HG03378 (cell line): ENCODE measurements at regions not wholly inside any gene's neighbourhood (a gene's known extent, or its start where the extent isn't known, plus 50 kb on each side); places are given as distances from the start of the nearest gene placed in this dataset.
A peak's percentile ranks its signal among the peaks of the same experiment; 100 is the strongest.
"Not testable (repeated sequence)": the region's sequence is repeated elsewhere in the genome, so short reads cannot be mapped to it uniquely, and the experiment has no call there.

ENCODE experiments used
- ATAC-seq: cut with Tn5 transposase; IDR thresholded peaks from one replicate; pipeline ENCODE4 v1.9.1; 2021; ENCODE audit warnings: mild to moderate bottlenecking, moderate library complexity; ENCODE audit not compliant: unreplicated experiment

DNA sequence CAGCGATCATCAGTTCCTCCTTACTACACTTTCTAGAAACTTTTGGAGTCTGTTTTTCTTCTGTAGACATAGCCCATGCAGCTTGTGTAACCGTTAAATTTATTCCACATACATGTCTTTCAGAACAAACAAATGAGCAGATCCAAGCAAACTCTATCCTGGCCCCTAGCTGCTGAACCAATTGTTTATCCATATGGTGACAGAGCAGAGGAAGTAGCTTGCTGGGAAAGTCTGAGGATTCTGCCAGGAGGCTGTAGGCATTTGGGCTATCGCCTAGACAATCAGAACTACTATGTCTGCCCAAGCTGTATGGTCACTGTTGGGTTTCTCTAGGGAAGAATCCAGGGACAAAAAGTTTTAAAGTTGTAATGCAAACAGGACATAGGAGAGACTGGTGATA lies 343.7 kb downstream of the SPRY2 start:
- no peak for ATAC-seq

DNA sequence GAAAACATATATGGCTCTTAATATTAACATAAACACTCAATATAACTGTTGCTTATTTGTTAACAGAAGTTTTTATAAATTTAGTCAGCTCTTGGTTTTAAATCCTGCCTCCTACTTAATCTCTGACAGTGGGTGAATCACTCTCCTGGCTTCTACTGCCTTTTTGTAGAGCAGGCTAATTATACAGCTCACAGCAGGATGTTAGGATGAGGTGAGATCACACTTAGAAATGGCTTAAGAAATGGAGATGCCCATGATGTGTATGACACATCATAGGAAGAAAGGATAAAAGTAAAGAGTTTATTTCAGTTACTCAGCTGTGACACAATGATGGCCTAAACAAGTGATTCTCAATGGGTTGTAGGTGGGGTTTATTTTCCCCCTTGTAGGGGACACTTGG lies 345.6 kb downstream of the SPRY2 start:
- ATAC-seq: no peak

DNA sequence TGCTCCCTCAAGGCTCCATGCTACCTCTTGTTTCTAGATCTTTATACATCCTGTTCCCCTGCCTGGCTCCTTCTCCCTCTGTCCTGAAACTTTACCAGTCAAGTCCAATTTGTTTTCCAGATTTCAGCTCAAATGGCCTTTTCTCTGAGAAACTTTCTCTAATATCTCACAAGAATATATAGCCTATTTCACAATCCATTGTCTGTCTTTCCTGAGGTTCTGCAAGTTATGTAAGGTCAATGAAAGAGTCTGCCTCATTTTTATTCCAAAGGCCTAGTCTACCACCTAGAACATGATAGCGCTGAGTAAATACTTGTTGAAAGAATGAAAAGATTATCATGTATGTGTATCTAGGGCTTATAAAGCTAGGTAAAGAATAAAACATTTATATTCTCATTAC lies 348.8 kb downstream of the SPRY2 start:
- ATAC-seq: no peak

DNA sequence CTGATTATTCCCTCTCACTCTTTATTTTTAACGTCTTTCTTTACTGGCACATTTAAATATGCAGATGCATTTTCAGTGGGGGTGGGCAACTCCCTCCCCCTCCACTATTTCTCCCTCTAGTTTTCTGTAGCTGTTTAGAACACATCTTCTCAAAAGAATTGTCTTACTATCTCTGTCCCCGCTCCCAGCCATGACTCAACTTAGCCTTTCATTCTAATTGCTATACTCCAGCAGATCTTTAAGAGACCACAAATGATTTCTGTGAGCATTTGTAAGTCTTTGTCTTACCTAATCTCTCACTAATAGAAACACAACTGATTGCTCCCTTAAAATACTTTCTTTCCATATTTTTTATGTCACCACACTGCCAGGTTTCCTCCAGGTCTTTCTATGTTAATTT lies 350.9 kb downstream of the SPRY2 start:
- ATAC-seq: no peak

DNA sequence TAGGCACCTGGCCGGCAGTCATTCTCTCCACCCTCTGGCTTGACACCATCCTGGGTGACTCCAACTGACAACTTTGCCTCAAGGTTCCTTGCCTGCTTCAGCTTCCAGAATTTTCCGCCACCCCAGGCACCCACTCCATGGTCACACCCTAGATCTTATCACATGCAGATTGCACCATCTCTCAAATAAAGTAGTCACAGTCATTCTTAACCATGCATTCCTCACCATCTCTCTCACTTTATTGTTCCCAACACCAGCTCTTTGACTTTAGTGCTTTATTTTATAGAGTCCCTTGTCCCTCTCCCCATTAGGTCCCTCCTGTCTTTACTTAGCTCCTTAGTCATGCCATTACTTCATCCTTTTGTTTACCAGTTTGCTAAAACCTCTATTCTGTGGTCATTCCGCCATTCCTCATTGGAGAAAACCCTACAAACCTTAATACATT lies 351.7 kb downstream of the SPRY2 start:
- ATAC-seq: no peak

DNA sequence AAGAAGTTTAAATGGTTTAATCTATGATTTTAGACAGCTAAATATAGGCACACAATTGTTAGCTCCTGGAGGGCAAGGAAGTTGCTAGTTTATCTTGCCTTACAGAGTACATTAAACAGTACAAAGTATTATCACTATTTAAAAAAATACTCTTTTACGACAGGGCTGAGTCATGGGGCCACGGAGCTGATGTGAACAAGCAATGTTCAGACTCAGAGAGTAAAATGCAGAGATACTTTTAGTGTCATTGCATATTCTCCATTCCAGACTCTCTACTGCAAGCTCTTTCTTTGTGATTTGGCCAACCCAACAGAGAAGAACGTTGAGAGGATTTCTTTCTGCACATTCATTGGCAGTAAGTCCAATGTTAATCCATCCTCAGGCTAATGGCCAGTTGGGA lies 352.4 kb downstream of the SPRY2 start:
- no peak for ATAC-seq

DNA sequence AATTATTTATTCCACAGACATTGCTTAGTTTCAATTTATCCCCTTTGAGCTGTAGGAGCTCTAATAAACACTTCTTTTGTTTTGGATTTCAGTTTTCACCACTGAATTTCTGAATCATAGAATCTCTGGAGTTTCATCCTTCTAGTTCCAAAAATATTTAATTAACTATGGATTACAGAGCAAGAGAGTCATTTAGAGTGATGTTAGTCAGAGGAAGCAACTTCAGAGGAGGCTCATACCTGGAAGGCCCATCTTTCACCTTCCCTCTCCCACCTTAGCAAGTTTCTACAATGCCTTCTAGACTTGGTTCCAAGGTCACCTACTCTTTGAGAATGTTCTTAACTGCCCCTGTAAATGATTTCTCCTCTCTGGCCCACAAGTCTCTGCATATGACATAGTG lies 353.2 kb downstream of the SPRY2 start:
- no peak for ATAC-seq

DNA sequence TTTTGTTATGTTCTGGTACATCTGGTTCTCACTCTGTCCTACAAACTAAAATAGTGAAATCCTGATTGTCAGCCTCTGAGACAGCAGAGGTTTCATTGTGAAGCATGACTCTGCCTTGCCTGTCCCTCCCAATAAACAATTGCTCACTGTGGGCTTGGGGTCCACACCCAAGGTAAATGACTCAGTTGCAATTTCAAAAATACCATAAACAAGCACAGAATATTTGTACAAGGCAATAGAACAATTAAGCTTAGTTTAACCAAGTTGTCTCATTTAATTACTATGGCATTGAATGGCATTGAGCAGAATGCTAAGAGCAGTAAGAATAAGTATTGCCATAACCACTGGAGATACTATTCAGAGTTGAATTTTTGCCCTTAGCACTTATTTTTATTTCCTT lies 353.6 kb downstream of the SPRY2 start:
- ATAC-seq: no peak

DNA sequence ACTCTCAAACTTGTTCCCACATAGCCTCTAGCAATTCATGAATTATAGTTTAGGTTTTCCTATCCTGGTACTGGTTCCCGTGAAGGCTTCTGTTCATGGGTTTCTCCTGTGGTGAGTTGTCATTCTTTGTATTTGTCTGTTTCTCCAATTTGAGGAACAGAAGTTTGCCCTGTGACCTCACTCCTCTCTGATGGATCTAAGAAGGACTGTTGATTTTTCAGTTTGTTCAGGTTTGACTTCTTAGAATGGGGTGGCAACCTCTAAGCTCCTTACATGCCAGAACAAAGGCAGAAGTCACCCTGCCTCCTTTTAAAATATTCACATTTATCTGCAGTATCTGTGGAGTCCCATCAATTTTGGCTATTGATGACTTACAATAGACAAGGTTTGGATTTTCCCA lies 354.0 kb downstream of the SPRY2 start:
- no peak for ATAC-seq

DNA sequence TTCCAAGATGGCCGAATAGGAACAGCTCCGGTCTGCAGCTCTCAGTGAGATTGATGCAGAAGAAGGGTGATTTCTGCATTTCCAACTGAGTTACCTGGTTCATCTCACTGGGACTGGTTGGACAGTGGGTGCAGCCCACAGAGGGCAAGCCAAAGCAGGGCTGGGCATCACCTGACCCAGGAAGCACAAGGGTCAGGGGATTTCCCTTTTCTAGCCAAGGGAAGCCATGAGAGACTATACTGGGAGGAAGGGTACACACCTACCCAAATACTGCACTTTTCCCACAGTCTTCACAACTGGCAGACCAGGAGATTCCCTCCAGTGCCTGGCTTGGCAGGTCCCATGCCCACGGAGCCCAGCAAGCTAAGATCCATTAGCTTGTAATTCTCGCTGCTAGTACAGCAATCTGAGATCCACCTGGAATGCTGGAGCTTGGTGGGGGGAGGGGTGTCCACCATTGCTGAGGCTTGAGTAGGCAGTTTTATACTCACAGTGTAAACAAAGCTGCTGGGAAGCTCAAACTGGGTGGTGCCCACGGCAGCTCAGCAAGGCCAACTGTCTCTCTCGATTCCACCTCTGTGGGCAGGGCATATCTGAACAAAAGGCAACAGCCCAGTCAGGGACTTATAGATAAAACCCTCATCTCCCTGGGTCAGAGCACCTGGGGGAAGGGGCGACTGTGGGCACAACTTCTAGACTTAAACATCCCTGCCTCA lies 365.8 kb downstream of the SPRY2 start:
- ATAC-seq: not testable (repeated sequence)

DNA sequence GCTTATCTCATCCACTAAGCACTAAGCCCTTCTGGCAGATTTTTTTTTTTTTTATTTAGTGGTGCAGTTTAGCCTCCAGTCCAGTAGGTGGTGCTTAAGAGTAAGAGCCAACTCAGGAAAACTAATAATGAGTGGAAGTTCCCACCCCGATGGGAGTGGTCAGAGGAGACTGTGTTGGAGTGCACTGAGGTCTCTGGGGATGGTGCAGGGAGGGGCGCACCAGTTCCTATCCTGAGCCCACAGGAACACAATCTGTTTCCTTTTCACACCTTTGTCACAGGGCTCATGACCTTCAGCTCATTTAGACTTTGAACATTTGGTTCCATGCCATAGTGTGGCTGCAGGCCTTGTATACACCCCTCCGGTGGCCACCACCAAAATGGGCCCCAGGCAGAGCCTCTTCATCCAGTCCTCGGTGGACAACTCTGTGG lies 367.4 kb downstream of the SPRY2 start:
- ATAC-seq: peak; percentile 94

DNA sequence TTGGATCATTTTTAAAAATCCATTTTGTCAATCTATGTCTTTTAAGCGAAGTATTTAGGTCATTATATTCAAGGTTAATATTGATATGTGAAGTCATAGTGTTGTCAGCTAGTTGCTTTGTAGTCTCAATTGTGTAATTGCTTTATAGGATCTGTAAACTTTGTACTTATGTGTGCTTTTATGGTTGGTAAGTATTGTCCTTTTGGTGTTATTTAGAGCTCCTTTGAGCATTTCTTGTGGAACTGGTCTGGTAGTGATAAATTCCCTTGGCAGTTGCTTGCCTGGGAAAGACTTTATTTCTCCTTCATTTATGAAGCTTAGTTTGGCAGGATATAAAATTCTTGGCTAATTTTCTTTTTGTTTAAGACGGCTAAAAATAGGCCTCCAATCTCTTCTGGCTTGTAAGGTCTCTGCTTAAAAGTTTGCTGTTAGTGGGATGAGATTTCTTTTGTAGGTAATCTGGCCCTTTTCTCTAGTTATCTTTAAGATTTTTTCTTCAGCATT lies 368.8 kb downstream of the SPRY2 start:
- ATAC-seq: no peak

DNA sequence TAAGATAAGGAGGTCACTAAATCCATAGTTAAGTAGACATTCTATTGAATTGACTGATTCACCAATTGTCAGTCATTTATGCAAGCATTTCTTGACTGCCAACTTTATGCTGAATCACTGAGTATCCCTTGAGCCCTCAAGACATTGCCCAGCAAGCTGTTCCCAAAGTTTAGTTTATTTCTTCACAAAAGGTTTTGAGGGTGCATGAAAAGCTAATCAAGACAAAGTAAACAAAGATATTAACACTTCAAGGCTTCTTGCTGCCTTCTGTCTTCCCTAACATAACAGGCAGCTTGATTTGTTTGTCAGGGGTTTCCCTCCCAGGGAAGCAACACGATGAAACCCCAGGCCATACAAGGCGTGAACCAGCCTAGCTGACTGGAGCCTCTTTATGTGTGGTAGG lies 374.4 kb downstream of the SPRY2 start:
- ATAC-seq: no peak

DNA sequence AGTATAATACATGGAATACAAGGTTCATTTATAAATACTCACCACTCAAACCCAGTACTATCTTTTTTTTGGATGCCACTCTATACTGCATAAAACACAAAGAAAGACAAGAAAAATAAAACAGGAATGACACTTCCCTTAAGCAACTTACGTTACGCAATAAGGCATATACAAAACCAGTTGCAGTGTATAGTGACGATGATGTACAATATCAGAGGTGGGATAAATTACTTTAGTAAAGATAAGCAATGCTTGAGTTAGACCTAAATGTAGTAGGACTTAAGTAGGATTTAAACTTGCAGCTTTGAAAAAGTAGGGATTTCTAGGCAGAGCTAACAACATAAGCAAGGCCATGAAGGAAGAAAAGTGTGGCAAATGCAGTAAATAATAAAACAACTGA lies 374.9 kb downstream of the SPRY2 start:
- no peak for ATAC-seq

DNA sequence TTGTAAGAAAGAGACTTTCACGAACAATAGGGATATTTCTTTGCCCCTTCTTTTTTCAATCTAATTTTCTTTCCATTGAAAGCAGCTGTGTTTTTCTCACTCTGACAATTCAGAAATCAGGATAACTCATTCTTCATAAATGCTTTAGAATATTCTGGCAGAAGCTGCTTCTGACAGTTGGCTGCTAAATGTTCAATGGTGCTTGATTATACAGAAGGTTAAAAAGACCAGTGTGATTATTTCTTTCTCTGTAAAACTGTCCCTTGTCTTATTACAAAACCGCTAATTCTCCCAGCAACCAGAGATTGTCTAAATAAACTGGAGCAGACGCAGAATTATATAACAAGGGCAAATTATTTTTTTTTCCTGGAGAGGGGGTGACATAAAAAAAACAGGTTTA lies 394.4 kb downstream of the SPRY2 start:
- ATAC-seq: no peak

DNA sequence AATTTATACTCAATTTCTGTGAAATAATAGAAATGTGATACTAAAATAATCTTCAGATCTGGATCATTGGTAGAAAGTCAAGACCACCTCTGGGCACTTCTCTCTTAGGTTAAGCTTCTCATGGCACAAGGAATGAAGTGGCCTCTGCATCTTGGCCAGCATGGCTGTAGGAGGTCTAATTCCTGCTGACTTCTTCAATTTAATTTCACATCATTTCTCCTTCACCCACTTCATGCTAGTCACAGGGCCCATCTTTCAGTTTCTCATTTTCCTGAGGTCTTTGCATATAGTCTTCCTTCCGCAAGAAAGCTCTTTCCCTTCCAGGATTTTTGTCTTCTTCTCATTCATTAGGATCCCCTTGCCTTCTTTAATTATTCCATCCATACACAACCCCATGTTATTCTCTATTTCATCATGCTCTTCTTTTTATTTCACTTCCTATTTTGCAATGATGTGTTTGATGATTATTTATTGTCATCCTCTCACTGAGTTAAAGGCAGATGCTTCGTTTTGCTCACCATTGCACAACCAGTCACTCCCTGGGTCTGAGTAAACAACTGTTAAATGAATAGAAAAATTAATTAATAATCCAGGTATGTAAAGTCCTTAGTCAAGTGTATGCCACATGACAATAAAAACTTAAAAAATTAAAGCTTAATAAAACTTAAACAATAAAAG lies 397.4 kb downstream of the SPRY2 start:
- ATAC-seq: no peak

DNA sequence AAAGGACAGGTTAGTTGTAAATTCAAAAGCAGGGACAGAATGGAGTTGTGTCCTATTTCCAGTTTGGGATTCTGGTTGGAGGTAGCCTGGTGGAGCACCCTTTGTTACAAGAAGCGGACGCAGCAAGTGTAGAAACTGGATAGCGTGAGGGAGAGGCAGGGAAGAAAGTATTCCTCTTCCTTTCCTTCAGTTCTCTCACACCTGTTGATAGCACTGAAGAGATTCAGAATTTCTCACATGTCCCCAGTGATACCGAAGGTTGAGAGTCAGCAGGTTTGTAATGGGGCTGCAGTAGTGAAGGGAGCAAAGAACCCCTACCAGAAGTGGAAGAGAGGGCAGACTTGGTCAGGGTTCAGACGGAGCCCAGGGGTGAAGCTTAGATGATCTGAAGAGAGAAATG lies 399.2 kb downstream of the SPRY2 start:
- ATAC-seq: no peak

DNA sequence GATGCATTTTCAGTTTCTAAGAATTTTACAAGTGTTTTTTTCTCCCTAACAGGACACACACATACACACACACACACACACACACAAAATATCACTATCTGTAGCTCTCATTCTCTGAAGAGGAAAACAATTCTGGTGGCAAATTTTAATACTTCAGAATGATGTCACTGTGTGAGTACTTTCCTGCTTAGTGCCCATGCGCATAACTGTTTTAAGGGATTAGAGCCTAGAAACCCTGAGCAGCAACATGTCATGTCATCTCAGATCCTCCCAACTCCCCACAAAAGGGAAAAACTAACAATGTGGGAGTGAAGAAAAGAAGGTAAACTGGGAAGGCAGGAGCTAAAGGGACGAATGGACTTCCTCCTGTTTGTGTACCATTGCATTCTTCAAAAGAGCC lies 401.2 kb downstream of the SPRY2 start:
- ATAC-seq: no peak

DNA sequence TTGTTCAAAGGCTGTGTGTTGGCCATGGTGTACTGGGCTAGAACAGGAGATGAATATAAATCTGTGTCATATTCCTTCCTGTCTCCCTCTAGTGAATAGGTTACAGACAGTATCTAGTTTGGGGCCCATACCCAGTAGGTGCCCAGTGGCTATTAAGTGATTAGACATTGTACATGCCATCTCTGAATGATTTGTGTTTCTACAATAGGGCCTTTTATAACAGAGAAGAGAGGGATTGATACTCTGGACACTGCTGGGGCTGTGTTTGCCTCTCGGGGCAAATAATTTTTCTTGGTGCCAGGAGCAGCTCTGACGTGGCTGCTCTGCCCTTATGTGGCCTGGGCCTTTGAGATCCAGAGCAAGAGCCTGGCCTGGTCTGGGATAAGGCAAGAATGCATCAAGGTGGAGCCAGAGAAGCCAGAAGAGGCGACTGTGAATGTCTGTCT lies 403.1 kb downstream of the SPRY2 start:
- no peak for ATAC-seq

DNA sequence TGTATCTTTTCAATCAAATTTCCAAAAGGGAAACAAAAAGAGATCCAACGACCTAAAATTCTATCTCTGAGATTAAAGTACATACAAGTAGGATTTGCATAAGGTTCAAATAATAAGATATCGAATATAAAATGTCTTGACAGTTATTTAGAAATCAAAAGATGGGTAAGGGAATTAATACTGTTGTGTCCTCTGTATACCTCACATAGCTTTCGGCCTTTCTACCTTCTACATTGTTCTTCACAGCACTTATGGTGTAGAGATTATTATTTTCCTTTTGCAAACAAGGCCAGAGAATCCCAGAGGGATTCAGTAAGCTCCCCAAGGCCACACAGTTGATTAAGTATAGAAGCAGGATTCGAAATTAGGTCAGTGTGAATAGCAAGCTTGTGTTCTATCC lies 403.6 kb downstream of the SPRY2 start:
- ATAC-seq: no peak

DNA sequence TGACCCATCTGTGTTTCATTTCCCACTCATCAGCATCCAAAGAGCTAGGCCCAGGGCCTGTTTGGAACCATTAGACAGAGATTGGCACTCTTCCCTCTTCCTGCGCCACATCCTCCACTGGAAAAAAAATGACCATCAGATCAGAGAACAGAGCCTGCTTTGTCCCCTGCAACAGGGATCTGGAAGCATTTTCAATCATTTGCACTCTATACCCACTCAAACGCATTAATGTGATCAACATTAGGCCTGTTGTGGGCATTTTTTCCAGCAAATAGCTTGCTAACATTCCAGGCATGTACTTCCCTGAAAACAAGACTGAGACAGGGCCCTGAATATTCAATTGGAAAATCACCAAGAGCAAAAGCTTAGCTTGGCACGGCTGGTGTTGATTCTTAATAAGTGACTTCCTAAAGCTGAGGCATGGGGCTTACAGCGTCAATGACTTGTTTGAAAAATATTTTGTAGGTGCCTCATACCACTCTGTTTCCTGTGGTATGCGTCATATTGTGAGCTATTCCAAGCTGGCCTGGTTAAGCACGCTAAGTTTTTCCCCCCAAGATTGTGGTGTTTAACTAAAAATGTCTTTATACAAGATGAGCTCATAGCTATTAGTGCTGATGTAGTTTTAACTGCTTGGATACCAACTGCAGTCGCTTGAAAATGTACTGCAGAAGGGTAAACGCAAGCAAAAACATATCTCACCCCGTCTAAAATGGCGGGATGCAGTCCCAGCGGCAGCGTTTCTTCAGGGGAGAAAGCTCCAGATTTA lies 404.4 kb downstream of the SPRY2 start:
- no peak for ATAC-seq

DNA sequence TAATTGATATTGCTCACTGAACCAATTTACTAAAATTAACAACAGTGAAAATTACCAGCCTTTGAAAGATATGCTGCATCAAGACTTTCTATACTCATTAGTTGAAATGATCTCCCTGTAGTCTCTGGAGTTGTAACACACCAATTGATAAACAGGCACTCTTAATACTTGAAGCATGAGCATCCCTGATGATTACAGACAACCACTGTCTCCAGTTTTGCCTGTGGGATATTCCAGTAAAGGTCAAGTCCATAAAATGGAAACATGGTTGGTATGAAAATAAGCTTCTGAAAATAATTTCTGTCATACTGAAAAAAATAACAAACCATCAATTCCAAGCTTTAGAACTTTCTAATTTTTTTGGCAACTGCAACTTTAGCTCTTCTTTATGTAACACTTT lies 405.8 kb downstream of the SPRY2 start:
- no peak for ATAC-seq
